ENCODE measurements at regions not wholly inside any gene's neighbourhood (a gene's known extent, or its start where the extent isn't known, plus 50 kb on each side); places are given as distances from the start of the nearest gene placed in this dataset.

- no peak overlapping the region for H3K4me3 ChIP-seq (ENCODE audit: low read depth, low read length)
- TF ChIP-seq, protein P1, sequence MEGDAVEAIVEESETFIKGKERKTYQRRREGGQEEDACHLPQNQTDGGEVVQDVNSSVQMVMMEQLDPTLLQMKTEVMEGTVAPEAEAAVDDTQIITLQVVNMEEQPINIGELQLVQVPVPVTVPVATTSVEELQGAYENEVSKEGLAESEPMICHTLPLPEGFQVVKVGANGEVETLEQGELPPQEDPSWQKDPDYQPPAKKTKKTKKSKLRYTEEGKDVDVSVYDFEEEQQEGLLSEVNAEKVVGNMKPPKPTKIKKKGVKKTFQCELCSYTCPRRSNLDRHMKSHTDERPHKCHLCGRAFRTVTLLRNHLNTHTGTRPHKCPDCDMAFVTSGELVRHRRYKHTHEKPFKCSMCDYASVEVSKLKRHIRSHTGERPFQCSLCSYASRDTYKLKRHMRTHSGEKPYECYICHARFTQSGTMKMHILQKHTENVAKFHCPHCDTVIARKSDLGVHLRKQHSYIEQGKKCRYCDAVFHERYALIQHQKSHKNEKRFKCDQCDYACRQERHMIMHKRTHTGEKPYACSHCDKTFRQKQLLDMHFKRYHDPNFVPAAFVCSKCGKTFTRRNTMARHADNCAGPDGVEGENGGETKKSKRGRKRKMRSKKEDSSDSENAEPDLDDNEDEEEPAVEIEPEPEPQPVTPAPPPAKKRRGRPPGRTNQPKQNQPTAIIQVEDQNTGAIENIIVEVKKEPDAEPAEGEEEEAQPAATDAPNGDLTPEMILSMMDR (IDR thresholded peaks at IDR 0.05; ENCODE audit: low read depth, low read length) = no peak
Observed at GRCh38 chr13:83332751-83333150, 549.5 kb downstream of the SLITRK1 start.

DNA sequence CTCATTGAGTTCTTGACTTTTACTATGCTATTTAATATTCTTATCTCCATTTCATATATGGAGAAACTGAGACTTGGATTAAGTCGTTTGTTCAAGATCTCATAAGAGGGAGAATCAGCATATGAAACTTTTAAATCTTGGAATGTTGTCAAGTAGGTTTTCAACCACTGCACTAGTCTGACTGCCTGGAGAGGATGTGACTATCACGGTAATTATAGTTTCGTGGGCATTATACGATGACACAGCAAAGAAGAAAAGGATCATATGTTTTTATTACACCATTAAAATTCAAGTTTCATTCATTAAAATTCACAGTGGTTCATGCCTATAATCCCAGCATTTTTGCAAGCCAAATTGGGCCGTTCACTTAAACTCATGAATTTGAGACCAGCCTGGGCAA, 555.2 kb downstream of the SLITRK1 start:
- no peak overlapping the region for H3K4me3 ChIP-seq (ENCODE audit: low read depth, low read length)
- TF ChIP-seq, protein P1 (IDR thresholded peaks at IDR 0.05; ENCODE audit: low read depth, low read length) = no peak

DNA sequence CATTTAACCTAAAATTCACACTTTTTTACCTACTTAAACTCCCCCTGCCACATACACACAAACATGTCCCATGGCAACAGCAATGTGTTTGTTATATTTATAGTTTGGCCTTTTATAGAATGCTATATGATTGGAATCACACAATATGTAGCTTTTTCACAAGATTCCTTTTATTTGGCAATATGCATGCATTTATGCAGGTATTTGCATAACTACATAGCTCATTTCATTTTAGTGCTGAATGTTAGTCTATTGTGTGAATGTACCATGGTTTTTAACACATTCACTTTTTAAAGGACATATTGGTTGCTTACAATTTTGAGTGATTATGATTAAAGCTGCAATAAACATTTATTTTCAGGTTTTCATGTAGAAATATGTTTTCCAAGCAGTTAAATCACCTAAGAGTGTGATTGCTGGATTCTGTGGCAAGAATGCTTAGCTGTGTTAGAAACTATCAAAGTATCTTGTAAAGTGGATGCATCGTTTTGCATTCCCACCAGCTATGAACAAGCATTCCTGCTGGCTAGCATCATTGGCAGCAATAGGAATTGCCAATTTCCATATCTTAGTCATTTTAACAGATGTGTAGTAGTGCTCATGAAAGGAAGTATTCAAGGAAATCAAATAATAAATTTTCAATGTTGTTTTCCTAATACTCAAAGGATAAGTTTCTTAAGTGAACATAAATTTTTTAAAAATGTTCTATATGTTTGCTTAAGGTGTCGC, 557.0 kb downstream of the SLITRK1 start:
- TF ChIP-seq, protein P1 (IDR thresholded peaks at IDR 0.05; ENCODE audit: low read depth, low read length) = no peak

GRCh38 chr13:83311886-83312577, 570.2 kb downstream of the SLITRK1 start:
- TF ChIP-seq, protein P1 (IDR thresholded peaks at IDR 0.05; ENCODE audit: low read depth, low read length) = no peak
- H3K4me3 ChIP-seq (ENCODE audit: low read depth, low read length) = no peak overlapping the region

More for the DNA sequence above, 557.0 kb downstream of the SLITRK1 start:
- H3K4me3 ChIP-seq (ENCODE audit: low read depth, low read length) = no peak overlapping the region

DNA sequence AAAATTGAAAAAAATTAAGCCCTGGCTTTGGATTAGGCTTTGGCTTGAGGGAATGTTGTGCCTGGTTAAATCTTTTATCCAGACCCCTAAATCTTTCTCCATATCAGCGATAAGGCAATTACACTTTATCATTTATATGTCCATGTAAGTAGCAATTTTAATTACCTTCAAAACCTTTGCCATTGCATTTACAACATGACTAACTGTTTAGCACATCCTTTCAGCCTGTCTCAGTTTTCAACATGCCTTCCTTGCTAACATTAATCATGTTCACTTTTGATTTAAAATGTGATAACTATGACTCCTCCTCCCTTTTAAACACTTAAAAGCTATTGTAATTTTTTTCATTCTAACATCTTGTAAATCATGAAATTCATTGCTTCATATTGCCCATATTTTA, 583.7 kb downstream of the SLITRK1 start:
- TF ChIP-seq, protein P1 (IDR thresholded peaks at IDR 0.05; ENCODE audit: low read depth, low read length) = no peak
- H3K4me3 ChIP-seq (ENCODE audit: low read depth, low read length) = no peak overlapping the region

DNA sequence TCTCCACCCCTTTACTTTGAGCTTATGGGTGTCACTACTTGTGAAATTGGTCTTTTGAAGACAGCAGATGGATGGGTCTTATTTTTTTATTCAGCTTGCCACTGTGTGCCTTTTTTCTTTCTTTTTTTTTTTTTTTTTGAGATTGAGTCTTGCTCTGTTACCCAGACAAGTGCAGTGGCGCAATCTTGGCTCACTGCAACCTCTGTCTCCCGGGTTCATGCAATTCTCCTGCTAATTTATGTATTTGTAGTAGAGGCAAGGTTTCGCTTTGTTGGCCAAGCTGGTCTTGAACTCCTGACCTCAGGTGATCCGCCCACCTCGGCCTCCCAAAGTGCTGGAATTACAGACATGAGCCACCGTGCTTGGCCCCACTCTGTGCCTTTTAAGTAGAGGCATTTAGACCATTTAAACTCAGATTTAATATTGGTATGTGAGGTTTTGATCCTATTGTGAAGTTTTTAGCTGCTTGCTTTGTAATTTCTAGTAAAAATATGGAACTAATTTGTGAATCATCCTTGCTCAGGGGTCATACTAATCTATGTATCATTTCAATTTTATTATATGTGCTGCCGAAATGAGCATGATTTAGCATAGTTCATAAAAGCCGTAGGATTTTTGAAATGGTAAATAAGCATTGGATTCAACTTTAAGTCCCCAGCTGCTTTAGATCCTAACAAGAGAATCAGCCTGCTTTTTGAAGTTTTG, 584.5 kb downstream of the SLITRK1 start:
- no peak overlapping the region for H3K4me3 ChIP-seq (ENCODE audit: low read depth, low read length)
- TF ChIP-seq, protein P1 (IDR thresholded peaks at IDR 0.05; ENCODE audit: low read depth, low read length) = no peak

DNA sequence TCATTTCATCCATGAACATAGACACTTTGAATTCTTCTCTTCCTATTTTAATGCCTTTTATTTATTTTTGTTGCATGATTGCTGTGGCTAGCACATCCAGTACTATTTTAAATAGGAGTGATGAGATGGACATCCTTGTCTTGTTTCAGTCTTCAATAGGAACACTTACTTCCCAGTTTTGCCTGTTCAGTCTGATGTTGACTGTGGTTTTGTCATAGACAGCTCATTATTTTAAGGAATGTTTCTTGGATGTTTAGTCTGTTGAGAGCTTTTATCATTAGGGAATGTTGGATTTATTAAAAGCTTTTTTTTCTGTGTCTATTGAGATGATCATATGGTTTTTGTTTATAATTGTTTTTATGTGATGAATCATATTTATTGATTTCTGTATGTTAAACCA, 586.6 kb downstream of the SLITRK1 start:
- TF ChIP-seq, protein P1 (IDR thresholded peaks at IDR 0.05; ENCODE audit: low read depth, low read length) = no peak

More for the DNA sequence above, 586.6 kb downstream of the SLITRK1 start:
- H3K4me3 ChIP-seq (ENCODE audit: low read depth, low read length) = no peak overlapping the region

All from WI38 (cell line).